Astrocyte of the cerebellum (primary cell): ENCODE measurements at regions not wholly inside any gene's neighbourhood (a gene's known extent, or its start where the extent isn't known, plus 50 kb on each side); places are given as distances from the start of the nearest gene placed in this dataset.

Experiments
- DNase-seq: peaks from one replicate; pipeline ENCODE4 v3.0.0-alpha.2; 2011; ENCODE audit warnings: low read depth
- H3K4me3 ChIP-seq: 2 replicates; pipeline ENCODE4 v1.5.1; 2011; ENCODE audit warnings: mild to moderate bottlenecking, low read depth, low read length, moderate library complexity
- in situ Hi-C: cut with HindIII; loops from 2 replicates; pipeline ENCODE4 v1.10.0; 2017; ENCODE audit warnings: low sequenced_read_pairs
- TF ChIP-seq, protein P1 (sequence below): IDR thresholded peaks from 2 replicates; pipeline ENCODE4 v1.5.1; 2012; ENCODE audit warnings: low read length, low read depth, moderate library complexity, mild to moderate bottlenecking; ENCODE audit errors: missing control alignments

DNA sequence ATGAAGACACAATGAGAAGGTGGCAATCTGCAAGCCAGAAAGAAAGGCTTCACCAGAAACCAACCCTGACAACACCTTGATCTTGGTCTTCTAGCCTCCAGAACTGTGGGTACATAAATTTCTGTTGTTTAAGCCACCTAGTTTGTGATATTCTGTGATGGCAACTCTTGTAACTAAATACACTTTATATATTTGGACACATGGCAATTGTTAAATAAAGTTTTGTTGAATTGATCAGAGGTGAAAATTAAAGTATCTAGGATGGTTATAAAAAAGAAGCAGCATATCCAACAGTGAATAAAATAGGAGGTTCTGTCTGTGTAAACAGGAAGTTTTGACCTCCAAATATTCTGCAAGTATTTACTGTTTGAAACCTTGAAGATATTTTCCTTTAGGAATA lies 516.3 kb downstream of the SOX5 start:
- no peak for DNase-seq
- TF ChIP-seq, protein P1, sequence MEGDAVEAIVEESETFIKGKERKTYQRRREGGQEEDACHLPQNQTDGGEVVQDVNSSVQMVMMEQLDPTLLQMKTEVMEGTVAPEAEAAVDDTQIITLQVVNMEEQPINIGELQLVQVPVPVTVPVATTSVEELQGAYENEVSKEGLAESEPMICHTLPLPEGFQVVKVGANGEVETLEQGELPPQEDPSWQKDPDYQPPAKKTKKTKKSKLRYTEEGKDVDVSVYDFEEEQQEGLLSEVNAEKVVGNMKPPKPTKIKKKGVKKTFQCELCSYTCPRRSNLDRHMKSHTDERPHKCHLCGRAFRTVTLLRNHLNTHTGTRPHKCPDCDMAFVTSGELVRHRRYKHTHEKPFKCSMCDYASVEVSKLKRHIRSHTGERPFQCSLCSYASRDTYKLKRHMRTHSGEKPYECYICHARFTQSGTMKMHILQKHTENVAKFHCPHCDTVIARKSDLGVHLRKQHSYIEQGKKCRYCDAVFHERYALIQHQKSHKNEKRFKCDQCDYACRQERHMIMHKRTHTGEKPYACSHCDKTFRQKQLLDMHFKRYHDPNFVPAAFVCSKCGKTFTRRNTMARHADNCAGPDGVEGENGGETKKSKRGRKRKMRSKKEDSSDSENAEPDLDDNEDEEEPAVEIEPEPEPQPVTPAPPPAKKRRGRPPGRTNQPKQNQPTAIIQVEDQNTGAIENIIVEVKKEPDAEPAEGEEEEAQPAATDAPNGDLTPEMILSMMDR, result no peak
- H3K4me3 ChIP-seq, result no peak overlapping the region
- in situ Hi-C loops, result no loop called here

DNA sequence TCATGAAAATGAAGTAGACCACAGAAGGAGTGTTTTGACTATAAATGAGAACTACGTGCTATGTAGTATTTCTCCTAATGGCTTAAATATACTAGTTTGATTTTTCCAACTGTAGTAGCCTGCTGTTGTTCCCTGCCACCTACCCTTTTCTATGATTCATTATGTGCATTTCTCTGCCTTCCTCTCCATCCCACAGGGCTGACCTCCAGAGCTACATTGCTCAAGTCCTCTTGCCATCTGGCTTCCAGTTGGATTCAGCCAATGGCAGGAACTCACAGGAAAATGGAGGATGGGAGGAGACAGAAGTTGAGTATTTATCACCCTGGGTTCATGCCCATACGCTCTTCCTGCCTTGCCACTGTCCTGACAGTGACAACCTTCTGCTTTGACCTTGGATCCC lies 515.3 kb downstream of the SOX5 start:
- TF ChIP-seq, protein P1, result no peak
- H3K4me3 ChIP-seq, result no peak overlapping the region
- in situ Hi-C loops, result no loop called here
- no peak for DNase-seq

GRCh38 chr12:23446746-23447145 lies 502.7 kb downstream of the SOX5 start:
- in situ Hi-C loops, result no loop called here
- no peak overlapping the region for H3K4me3 ChIP-seq
- DNase-seq, result no peak
- TF ChIP-seq, protein P1, result no peak

DNA sequence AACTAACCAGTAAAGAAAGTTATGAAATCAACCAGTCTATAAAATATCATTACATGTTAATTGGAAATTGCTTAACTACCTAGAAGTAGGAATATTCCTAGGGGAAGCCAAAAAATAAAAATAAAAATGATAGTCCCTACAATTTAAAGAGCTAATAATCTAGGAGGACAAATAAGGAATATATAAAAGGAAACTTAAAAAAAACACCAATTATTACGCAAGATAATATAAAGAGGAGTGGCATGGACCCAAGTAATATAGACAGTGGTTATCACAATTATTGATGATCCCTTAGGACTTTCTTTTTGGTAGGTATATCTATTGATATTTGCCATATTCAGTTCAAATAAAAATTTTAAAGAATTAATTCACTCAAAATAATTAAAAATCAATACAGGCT lies 498.7 kb downstream of the SOX5 start:
- DNase-seq, result no peak
- TF ChIP-seq, protein P1, result no peak

GRCh38 chr12:23455283-23455682 lies 494.2 kb downstream of the SOX5 start:
- in situ Hi-C loops, result no loop called here
- H3K4me3 ChIP-seq, result no peak overlapping the region
- TF ChIP-seq, protein P1, result no peak
- no peak for DNase-seq

More for the DNA sequence above, 498.7 kb downstream of the SOX5 start:
- no peak overlapping the region for H3K4me3 ChIP-seq
- in situ Hi-C loops, result no loop called here

GRCh38 chr12:23458640-23459039 lies 490.8 kb downstream of the SOX5 start:
- DNase-seq, result no peak
- in situ Hi-C loops, result no loop called here
- TF ChIP-seq, protein P1, result no peak
- H3K4me3 ChIP-seq, result no peak overlapping the region

- TF ChIP-seq, protein P1, result no peak
- no peak for DNase-seq
- H3K4me3 ChIP-seq, result no peak overlapping the region
- in situ Hi-C loops, result no loop called here
Observed at GRCh38 chr12:23462546-23462945, 486.9 kb downstream of the SOX5 start.
